ENCODE measurements at regions not wholly inside any gene's neighbourhood (a gene's known extent, or its start where the extent isn't known, plus 50 kb on each side); places are given as distances from the start of the nearest gene placed in this dataset.

DNA sequence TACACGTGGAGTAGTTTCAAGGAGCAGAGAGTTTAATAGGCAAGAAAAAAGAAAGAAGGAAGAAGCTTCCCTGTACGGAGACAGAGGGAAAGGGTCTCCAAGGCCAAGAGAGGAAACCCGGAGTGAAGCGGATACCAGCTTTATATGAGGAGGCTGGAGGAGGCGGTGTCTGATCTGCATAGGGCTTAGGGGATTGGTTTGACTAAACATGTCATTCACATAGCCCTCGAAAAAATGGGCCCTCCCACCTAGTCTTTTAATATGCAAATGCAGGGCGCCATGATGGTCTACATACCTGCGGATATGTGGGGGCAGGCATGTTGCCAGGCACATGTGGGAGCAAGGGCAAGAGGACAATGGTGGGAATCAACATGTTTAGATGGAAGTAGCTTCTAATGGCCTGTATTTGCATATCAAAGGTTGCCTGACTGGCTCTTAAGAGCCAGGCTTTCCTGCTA lies 103.1 kb upstream of the UGT8 start:
- no peak overlapping the region for H3K4me3 ChIP-seq (ENCODE audit: low read length)
- no peak for TF ChIP-seq ZNF274 (IDR thresholded peaks at IDR 0.05; ENCODE audit: low read depth, low read length)

- TF ChIP-seq ZNF274 (IDR thresholded peaks at IDR 0.05; ENCODE audit: low read depth, low read length), result no peak
- H3K4me3 ChIP-seq (ENCODE audit: low read length), result no peak overlapping the region
Observed at GRCh38 chr4:114497116-114497515, 101.5 kb upstream of the UGT8 start.

- TF ChIP-seq ZNF274 (IDR thresholded peaks at IDR 0.05; ENCODE audit: low read depth, low read length), result no peak
- no peak overlapping the region for H3K4me3 ChIP-seq (ENCODE audit: low read length)
Observed at GRCh38 chr4:114509340-114509739, 89.3 kb upstream of the UGT8 start.

DNA sequence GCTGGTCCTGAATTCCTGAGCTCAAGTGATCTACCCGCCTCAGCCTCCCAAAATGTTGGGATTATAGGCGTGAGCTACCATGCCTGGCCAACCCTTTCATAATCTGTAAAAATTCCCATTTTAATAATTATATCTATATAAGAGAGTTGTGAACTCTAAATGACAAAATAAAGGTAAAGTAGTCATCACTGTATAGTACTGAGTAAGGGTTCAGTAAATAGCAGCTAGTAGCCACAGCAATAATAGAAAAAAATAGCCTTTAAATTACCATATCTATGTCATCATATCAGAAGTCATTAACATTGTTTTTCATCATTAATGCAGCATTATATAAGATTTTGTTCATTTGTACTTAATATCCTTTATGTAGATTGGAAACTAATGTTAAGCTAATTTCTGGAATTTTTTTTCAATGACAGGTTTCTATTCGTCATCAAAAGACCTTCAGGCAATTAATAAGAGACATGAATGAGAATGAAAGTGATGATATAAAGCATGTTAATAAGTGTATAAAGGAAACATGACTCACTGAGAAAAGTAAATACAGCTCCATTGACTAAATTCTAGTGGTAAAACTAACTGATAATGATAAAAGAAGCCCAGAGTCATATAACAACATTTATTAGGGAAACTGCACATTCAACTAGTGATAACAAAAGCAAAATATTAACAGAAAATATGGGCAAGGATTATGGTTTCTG lies 85.9 kb upstream of the UGT8 start:
- no peak overlapping the region for H3K4me3 ChIP-seq (ENCODE audit: low read length)
- no peak for TF ChIP-seq ZNF274 (IDR thresholded peaks at IDR 0.05; ENCODE audit: low read depth, low read length)

DNA sequence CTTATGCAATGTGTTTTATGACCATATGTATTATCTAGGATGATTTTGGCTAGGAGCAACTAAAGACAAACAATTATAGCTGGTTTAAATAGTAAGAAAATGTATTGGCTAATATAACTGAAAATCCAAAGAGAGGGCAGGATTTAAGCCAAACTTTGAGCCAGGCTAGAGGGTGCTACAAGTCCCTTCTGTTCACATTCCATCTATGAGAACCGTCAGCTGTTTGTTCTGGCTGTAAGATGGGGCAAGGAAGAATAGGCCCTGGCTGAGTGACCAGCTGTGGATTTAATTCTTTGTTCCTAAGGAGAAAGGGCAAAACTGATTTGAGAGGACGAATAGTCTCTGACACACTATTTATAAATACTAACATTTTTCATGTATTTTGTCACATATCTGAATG lies 79.2 kb upstream of the UGT8 start:
- TF ChIP-seq ZNF274 (IDR thresholded peaks at IDR 0.05; ENCODE audit: low read depth, low read length), result no peak
- no peak overlapping the region for H3K4me3 ChIP-seq (ENCODE audit: low read length)

GRCh38 chr4:114527170-114527569 lies 71.4 kb upstream of the UGT8 start:
- no peak for TF ChIP-seq ZNF274 (IDR thresholded peaks at IDR 0.05; ENCODE audit: low read depth, low read length)
- H3K4me3 ChIP-seq (ENCODE audit: low read length), result no peak overlapping the region

- H3K4me3 ChIP-seq (ENCODE audit: low read length), result no peak overlapping the region
- TF ChIP-seq ZNF274 (IDR thresholded peaks at IDR 0.05; ENCODE audit: low read depth, low read length), result no peak
Observed at GRCh38 chr4:114527637-114528036, 71.0 kb upstream of the UGT8 start.

DNA sequence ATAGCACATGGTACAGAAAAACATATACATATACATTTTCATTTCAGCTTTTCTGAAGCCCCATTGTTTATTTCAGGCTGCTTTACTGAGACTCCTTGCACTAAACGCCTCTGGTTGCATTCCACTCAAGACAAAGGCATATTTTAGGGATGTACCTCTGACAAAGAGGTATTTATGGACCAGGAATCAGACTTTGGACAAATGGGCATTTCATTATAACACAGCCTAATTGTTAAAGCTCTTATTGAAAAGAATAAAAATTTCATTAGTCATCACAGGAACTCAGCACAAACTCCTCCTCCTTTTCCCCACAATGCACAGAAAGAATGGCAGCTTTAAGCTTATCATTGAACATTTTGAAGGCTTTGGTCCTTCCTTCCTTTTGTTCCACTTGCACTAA lies 62.9 kb upstream of the UGT8 start:
- H3K4me3 ChIP-seq (ENCODE audit: low read length), result no peak overlapping the region
- no peak for TF ChIP-seq ZNF274 (IDR thresholded peaks at IDR 0.05; ENCODE audit: low read depth, low read length)

DNA sequence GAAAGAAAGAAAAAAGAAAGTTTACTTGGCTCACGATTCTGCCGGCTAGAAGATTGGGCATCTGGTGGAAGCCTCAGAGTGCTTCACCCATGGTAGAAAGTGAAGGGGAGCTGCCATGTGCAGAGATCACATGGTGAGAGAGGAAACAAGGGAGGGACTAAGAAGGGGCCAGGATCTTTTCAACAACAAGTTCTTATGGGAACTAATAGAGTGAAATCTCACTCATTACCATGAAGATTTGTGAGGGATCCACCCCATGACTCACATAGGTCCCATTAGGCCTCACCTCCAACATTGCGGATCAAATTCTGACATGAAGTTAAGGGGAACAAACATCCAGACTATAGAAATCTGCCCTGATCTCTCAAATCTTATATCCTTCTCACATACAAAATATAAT lies 61.3 kb upstream of the UGT8 start:
- TF ChIP-seq ZNF274 (IDR thresholded peaks at IDR 0.05; ENCODE audit: low read depth, low read length), result no peak
- no peak overlapping the region for H3K4me3 ChIP-seq (ENCODE audit: low read length)

DNA sequence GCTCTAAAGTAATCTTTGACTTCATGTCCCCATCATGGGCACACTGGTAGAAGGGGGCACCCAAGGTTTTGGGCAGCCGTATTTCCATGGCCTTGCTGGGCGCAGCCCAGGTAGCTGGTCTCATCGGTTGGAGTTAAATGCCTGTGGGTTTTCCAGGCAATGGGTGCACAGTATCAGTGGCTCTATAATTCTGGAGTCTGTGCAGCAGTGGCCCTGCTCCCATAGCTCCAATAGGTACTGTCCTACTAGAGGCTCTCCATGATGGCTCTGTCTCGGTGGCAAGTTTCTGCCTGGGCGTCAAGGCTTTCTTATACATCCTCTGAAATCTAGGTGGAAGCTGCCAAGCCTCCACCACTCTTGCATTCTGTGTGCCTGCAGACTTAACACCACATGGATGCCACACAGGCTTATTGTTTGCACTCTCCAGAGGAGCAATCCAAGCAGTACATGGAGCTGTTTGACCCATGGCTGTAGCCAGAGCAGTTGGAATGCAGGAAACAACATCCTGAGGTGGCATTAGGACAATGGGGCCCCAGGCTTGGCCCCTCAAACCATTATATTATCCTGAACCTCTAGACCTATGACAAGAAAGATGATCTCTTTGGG lies 60.5 kb upstream of the UGT8 start:
- no peak overlapping the region for H3K4me3 ChIP-seq (ENCODE audit: low read length)
- no peak for TF ChIP-seq ZNF274 (IDR thresholded peaks at IDR 0.05; ENCODE audit: low read depth, low read length)

DNA sequence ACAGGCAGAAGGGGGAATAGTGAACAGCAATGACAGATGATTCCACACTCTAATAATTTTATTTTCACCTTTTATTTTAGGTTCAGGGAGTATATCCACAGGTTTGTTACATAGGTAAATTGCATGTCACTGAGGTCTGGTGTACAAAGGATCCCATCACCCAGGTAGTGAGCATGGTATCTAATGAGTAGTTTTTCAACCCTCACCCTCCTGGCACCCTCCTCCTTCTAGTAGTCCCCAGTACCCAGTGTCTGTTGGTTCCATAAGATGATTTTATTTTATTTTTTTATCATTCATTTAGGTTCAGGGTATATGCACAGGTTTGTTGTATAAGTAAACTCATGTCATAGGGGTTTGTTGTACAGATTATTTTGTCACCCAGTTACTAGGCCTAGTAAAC lies 58.6 kb upstream of the UGT8 start:
- no peak for TF ChIP-seq ZNF274 (IDR thresholded peaks at IDR 0.05; ENCODE audit: low read depth, low read length)
- H3K4me3 ChIP-seq (ENCODE audit: low read length), result no peak overlapping the region

DNA sequence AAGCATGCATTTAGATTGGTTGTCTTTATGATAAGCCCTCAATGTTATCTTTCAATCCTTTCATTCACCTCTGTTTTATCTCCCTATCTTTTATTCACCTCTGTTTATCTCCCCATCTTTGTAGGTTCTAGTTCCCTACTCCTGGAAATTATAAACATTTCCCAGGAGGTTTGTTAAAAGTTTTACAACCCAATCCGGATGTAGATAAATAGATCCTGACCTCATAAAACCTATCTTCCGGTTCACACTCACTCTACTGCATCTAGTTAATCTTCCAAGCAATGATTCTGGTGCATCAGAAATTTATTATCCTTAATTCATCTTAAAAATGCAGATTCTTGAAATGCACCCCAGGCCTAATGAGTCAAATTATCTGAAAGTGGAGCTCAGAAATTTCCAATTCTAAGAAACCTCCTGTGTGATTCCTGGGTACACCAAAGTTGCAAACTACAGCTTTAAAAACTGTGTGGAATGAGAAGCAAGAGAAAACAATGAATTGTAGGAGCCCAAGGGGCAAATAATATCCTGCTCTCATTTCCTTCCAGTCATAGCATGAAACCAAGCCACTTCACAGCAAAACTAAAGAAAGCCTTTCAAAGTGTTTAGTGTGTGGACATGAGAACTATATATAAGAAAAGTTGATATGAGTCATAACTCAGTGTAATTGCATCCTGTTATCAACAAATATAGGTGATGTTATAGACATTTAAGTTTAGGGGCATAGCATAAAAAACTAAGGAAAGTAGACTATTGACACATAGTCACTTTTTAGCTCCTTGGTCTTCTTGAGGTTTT lies 51.1 kb upstream of the UGT8 start:
- no peak for TF ChIP-seq ZNF274 (IDR thresholded peaks at IDR 0.05; ENCODE audit: low read depth, low read length)
- H3K4me3 ChIP-seq (ENCODE audit: low read length), result no peak overlapping the region
